NB4 (cell line): ENCODE measurements at regions not wholly inside any gene's neighbourhood (a gene's known extent, or its start where the extent isn't known, plus 50 kb on each side); places are given as distances from the start of the nearest gene placed in this dataset.

ENCODE experiments used
- DNase-seq: peaks from one replicate; pipeline ENCODE4 v3.0.0; 2010; ENCODE audit warnings: low read depth
- H3K4me3 ChIP-seq: one replicate; pipeline ENCODE4 v1.5.1; 2011; ENCODE audit warnings: mild to moderate bottlenecking, low read depth, low read length, moderate library complexity
- CTCF ChIP-seq: IDR thresholded peaks from one replicate; pipeline ENCODE4 v1.5.1; 2012; ENCODE audit warnings: low read depth, low read length
- MAX ChIP-seq: IDR thresholded peaks from 2 replicates; pipeline ENCODE4 v1.6.1; 2011; ENCODE audit warnings: low read depth, low read length
- MYC ChIP-seq: IDR thresholded peaks from 2 replicates; pipeline ENCODE4 v1.6.1; 2011; ENCODE audit warnings: low read depth, low read length
- POLR2A ChIP-seq: IDR thresholded peaks from 2 replicates; pipeline ENCODE4 v1.6.1; 2011; ENCODE audit warnings: mild to moderate bottlenecking; ENCODE audit not compliant: insufficient read length; ENCODE audit errors: extremely low read depth

- DNase-seq: peak; percentile 2
- TF ChIP-seq CTCF (no peak), MYC (no peak)
Observed at GRCh38 chr3:5343459-5343858, 156.0 kb downstream of the EDEM1 start.

GRCh38 chr3:5344707-5345106 lies 157.2 kb downstream of the EDEM1 start:
- no peak for DNase-seq
- no peak overlapping the region for H3K4me3 ChIP-seq
- TF ChIP-seq CTCF (no peak), POLR2A (no peak), MAX (no peak), MYC (no peak)

More at GRCh38 chr3:5343459-5343858, 156.0 kb downstream of the EDEM1 start:
- H3K4me3 ChIP-seq: no peak overlapping the region

GRCh38 chr3:5347486-5347885 lies 160.0 kb downstream of the EDEM1 start:
- DNase-seq: no peak
- TF ChIP-seq MYC: no peak
- no peak for TF ChIP-seq POLR2A
- TF ChIP-seq MAX: no peak
- no peak for TF ChIP-seq CTCF
- no peak overlapping the region for H3K4me3 ChIP-seq

GRCh38 chr3:5348229-5348902 lies 160.9 kb downstream of the EDEM1 start:
- TF ChIP-seq MYC (no peak), MAX (no peak), POLR2A (no peak), CTCF (no peak)
- DNase-seq: no peak
- H3K4me3 ChIP-seq: no peak overlapping the region

- peak; percentile 4 for DNase-seq
- TF ChIP-seq POLR2A (no peak), MAX (no peak), CTCF (no peak), MYC (no peak)
- no peak overlapping the region for H3K4me3 ChIP-seq
Observed at GRCh38 chr3:5349343-5349742, 161.8 kb downstream of the EDEM1 start.

GRCh38 chr3:5357089-5357488 lies 169.6 kb downstream of the EDEM1 start:
- no peak for DNase-seq
- no peak overlapping the region for H3K4me3 ChIP-seq
- TF ChIP-seq MAX: no peak
- TF ChIP-seq CTCF: no peak
- TF ChIP-seq POLR2A: no peak
- no peak for TF ChIP-seq MYC
